ENCODE measurements at regions not wholly inside any gene's neighbourhood (a gene's known extent, or its start where the extent isn't known, plus 50 kb on each side); places are given as distances from the start of the nearest gene placed in this dataset.

GRCh38 chr13:44735806-44736205, 159.7 kb upstream of the TSC22D1 start:
- Histone ChIP-seq H3K36me3 (ENCODE audit: control insufficient read depth, insufficient read depth, low read length) (no peaks in the 10 kb centered on the region), H3K9me1 (ENCODE audit: control insufficient read depth, insufficient read depth, low read length) (no peaks in the 10 kb centered on the region), H3K27ac (ENCODE audit: extremely low read depth, low read depth, low read length) (no peak overlapping the region), H3K9ac (ENCODE audit: insufficient read depth in 1 of 2, low read depth in 2 of 2, low read length in 2 of 2) (no peak overlapping the region), H3K9me3 (replicated peaks; ENCODE audit: control insufficient read depth, insufficient read depth, low read depth, low read length) (no peaks in the 10 kb centered on the region), H3K27me3 (ENCODE audit: control insufficient read depth in 2 of 2, insufficient read depth in 2 of 2, low read length in 2 of 2) (peaks cover 0 to 10% of the 10 kb centered on the region in 2 experiments; a peak in 1 of 5 replicates), H3K4me3 (no peak overlapping the region), H3K79me2 (ENCODE audit: control insufficient read depth, insufficient read depth, low read length) (no peaks in the 10 kb centered on the region), H4K20me1 (replicated peaks; ENCODE audit: control insufficient read depth, insufficient read depth, low read length) (no peaks in the 10 kb centered on the region), H3K4me1 (replicated peaks in 1 of 2; ENCODE audit: control insufficient read depth in 2 of 2, insufficient read depth in 2 of 2, low read length in 2 of 2) (no peaks in the 10 kb centered on the region), H3K4me2 (ENCODE audit: insufficient read depth, low read length) (no peak overlapping the region), H2AFZ (ENCODE audit: low read depth, low read length) (no peak overlapping the region)
- POLR2A ChIA-PET: no interaction called here
- DNase-seq (ENCODE audit: extremely low read depth in 1 of 4, low spot score in 3 of 4) (no peak), FAIRE-seq (no peak), ATAC-seq (no peak)
- TF ChIP-seq ZNF830 (CRISPR knock-in tag; IDR thresholded peaks at IDR 0.05) (no peak), AFF4 (CRISPR knock-in tag; IDR thresholded peaks at IDR 0.05) (no peak), ZFX (CRISPR knock-in tag; IDR thresholded peaks at IDR 0.05) (no peak), NCOR1 (IDR thresholded peaks at IDR 0.05) (no peak), RBFOX2 (IDR thresholded peaks at IDR 0.05; ENCODE audit: low read depth, low read length) (no peak), RFX5 (IDR thresholded peaks at IDR 0.05; ENCODE audit: low read depth, low read length) (no peak), LEF1 (IDR thresholded peaks at IDR 0.05) (no peak), ZNF133 (CRISPR knock-in tag; IDR thresholded peaks at IDR 0.05) (no peak), CBX5 (IDR thresholded peaks at IDR 0.05; ENCODE audit: borderline replicate concordance, low read depth) (no peak), ZKSCAN8 (CRISPR knock-in tag; IDR thresholded peaks at IDR 0.05) (no peak), CBFA2T3 (IDR thresholded peaks at IDR 0.05) (no peak)
- no TSS peak for BruUV-seq (replicated peaks)
- in situ Hi-C loops (cut with MboI) (no loop called here), intact Hi-C loops (cut with micrococcal nuclease) (no loop called here)
- 6% methylated on average over 4 of the region's 4 CpGs for WGBS (ENCODE audit: insufficient coverage, low coverage, missing lambda C conversion rate)
- CTCF ChIA-PET (ENCODE audit: low intra/inter-chr PET ratio): no interaction called here
